GM18868 (cell line): ENCODE measurements at regions not wholly inside any gene's neighbourhood (a gene's known extent, or its start where the extent isn't known, plus 50 kb on each side); places are given as distances from the start of the nearest gene placed in this dataset.
"Not testable (repeated sequence)": the region's sequence is repeated elsewhere in the genome, so short reads cannot be mapped to it uniquely, and the experiment has no call there.

Experiments used
- ATAC-seq: cut with Tn5 transposase; IDR thresholded peaks from one replicate; pipeline ENCODE4 v1.9.1; 2021; ENCODE audit warnings: mild to moderate bottlenecking, moderate library complexity; ENCODE audit not compliant: unreplicated experiment

DNA sequence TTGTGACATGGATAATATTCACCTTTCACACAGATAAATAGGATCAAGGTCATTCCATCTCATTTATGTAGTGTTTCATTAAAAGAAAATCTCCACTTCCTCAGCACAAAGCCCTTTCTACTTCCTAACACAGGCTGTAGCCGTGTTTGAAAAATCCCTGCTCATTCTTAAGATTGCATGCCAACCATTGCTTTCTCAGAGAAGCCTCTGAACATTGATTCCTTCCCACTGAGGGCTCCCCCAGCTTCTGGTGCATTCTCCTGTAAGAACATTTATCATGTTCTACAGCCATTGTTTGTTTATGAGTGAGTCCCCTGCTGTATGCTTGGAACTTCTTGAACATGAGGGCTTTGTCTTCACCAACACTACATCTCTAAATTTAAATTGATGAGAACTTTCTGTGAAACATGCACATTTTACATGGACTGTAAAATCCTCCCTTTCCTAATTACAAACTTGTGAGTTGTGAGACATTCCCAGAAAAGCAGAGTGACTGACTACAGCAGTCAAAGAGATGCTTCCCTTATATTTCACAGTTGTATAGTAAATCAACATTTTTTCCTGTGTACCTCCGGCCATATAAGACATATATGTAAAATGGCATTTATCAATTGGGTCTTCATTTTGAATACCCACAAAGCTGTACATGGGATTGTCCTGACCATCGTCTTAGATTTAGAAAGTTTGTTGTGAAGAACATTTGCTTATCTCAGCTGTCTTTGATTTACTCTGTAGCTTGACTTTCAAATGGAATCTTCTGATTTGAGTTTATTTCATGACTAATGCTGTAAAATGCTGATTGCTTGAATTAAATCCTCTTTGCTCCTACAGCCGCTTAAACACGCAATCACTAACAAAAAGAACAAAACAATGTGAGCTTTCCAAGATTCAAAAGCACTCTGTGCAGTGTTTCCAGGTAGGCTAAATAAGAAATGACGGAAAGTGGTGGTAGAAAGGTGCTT, 600.5 kb upstream of the SLIT2 start:
- no peak for ATAC-seq

DNA sequence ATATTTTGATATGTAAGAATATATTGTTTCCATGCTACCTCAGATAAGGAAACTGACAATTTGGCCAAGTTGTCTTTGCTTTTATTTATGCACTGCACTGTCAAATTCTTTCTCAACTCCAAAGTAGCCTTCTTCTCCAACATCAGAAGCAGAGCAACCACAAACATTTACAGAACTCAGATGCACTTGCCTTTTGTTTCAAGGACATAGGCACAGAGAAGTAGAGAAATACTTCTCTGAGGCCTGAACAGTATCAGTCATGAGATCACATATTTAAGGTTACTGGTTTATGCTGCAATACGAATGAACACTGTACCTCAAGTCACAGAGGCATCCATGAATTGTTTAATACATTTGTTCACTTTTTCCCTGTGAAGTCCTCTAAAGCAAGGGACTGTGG, 606.1 kb upstream of the SLIT2 start:
- ATAC-seq = no peak

DNA sequence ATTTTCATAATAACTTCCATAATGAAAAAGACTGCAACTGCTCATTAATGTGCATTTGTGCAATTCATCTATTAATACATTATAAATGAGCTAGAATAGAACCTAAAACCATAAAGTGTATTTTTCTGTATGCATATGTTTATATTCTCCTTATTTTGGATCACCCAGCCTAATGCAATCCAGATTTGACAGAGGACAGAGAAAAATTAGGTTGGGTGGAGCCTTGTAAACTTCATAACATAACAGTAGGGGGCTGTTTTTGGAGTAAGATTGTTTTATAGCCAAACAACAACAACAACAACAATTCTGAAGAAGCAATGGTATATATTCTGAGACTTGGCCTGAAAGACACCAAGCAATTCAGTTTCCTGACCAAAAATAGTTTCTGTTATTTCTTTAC, 615.3 kb upstream of the SLIT2 start:
- ATAC-seq = no peak

DNA sequence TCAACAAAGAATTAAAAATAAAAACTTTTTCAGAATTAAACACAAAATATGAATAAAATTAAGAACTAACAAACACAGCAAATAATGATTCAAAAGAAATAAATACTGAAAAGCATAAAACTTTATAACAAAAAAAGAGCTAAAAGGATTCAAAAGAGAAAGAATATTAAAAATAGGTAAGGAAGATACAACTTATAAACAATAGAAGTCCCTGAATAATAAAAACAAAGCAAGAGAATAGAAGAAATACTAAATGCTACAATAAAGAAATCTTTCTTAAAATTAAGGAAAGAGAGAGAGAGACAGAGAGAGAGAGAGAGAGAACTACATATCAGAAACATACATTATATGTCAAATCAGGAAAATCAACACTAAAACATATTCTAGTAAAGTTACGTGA, 619.9 kb upstream of the SLIT2 start:
- ATAC-seq = no peak

DNA sequence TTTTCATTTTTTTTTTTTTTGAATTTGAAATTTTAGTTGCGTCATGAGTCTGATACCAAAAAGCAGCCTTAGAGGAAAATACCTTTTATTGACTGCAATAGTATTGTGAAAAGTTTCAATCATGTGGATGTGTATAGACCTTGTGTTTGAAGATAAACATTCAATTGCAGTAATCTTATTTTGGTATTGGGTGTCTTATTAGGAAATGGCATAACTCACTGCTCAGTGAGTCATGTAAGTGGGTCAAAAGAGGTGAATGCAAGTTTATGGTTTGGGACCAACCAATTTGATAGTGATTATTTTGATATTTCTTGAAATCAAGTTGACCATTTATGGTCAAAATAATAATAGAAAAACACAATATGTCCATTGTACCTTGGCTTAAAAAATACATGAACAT, 627.8 kb upstream of the SLIT2 start:
- ATAC-seq = no peak

DNA sequence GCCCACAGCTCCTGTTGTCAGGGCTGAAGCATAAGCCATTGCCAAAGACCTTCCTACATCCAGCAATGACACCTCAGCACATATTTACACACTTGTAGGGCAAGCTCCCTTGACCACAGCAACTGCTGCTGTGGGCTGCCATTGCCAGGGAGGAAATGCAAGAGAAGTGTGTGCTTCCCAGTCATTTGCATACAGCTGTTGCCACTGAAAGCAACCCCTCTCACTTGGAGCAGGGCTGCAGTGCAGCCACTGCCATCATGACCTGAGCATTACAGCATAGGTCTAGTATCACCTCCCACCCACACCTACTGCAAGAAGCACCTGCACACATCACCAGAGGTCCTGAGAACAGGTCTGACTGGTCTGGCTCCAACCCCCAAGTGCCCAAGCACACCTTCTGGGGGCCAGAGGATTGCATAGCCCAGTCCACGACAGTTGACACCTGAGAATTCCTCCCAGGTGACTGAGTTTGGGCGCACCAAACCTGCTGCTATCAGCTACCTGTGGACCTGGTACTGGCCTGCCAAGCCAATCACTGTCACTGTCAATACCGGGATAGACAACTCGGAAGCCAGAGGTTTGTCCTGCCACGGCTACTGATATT, 636.5 kb upstream of the SLIT2 start:
- ATAC-seq = no peak

DNA sequence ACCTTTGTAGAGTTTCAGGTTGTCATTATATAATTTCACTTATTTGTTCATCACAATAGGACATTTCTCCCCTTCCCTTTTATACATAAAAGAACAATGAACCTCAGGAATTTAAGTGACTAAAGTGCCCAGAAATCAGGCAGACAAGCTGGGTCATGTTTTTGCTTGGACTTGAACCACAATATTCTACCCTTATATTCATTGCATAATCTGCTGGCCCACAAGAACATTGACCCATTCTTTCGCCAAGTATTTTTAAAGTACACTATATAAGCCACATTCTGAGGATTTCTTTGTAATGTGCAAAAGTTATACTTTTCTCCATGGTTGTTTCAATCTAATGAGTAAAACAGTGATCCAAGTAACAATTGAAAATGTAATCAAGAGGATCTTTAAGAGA, 637.5 kb upstream of the SLIT2 start:
- no peak for ATAC-seq

DNA sequence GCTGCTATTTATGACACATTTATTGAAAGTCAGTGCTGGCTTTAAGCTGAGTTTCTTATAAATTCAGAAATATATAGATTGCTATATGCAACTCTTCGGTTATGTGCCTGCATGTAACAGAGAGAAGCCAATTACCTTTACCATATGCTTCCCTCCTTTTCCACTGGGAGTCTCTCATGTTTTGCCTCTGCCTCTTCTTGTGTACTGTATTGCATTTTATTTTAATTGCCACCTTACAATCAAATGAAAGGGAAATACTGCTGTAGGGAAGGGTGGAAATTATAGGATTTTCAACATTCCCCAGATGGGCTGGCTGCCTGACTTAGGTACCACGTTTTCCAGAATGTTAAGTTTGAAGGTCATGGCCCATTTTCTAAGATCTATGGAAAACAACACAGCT, 655.4 kb upstream of the SLIT2 start:
- ATAC-seq = no peak

DNA sequence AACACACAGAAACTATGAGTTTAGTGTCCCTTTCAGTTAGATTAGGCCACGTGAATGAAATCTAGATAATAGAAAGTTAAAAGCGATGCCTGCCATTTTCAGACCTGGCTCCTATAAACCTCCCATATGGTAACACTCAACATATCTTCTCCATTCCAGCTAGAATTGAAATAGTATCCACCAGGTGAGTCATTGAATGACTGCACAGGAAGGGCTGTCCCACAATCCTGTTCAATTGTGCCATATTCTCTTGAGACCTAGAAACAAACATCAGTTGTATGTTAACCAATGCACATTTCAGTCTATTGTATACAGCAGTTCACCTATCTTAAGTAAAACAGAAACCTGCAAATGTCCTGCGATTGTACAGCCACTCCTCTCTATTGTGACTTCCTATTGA, 659.3 kb upstream of the SLIT2 start:
- no peak for ATAC-seq

DNA sequence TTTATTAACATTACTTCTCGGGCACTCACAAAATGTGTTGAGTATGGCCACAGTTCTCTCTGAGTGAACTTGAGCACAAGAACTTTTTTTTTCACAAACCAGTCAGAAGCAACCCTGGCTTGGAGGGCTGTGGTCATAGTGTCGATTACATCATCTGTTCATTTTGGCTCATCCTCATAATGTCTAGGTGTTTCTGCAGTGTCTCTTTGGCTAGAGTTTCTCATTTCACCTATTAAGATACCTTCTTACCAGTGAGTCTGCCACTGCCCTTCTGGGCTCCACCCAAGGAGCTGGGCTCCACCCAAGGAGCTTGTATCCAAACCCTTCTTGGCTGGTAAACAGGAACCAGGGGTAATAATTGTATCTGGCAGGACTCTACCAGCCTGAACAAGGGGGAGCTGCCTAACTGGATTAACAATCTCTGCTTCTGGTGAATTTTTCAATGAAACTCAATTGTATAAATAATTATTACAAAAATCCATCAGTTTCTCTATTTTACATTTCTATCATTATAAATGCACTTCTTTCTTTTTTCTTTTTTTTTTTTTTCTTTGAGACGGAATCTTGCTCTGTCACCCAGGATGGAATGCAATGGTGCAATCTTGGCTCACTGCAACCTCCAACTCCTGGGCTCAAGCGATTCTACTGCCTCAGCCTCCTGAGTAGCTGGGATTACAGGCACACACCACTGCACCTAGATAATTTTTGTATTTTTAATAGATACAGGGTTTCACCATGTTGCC, 667.7 kb upstream of the SLIT2 start:
- no peak for ATAC-seq

DNA sequence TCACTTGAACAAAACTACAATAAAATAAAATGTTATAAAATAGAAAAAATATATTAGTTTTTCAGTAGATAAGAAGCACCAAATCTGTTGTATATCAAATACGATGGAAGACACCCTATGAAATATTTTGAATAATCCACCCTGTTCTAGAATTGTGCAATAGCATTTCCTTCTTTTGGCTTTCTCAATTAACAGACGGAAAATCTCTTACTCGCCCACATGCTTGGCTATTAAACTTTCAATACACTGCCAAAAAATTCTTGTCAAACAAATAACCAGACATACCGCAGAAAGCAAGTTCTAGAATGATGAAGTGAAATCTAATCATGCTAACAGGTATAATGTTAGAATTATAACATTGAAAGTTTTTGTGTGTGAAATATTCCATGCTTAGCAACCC, 671.6 kb upstream of the SLIT2 start:
- no peak for ATAC-seq

DNA sequence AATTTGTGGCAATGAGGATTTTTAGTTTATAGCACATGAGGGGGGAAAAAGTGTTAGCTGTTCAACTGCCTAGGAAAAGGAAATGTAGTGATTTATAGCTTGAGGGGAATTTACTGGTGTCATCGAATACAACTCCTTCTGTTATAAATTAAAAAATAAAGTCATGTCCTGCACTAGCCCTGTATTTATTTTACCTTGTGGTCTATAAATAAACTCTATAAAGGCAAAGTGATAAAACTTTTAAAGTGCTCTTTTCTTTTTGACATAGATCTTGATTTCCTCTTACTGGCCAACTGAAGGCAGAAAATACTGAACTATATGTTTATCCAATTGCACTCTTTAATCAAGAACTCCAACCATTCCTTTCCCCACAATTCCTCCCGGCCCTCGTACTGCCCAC, 672.1 kb upstream of the SLIT2 start:
- no peak for ATAC-seq

DNA sequence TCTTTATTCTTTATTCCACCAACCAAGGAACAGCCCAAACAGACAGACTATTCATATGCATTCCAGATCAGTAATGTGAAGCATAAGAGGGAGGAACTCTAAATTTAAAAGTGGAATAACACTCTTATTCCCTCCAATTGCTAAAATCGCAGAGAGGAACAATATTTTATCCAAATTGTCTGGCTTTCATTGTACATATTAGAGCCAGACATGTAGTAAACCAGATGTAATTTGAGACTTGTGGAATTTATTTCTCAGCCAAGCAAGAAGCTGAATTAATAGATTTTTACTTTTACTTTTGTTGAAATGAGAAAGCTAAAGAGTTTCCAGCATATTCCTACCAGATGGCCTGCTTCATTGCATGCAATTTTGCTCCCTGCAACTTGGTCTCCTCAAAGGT, 674.6 kb upstream of the SLIT2 start:
- ATAC-seq = no peak

DNA sequence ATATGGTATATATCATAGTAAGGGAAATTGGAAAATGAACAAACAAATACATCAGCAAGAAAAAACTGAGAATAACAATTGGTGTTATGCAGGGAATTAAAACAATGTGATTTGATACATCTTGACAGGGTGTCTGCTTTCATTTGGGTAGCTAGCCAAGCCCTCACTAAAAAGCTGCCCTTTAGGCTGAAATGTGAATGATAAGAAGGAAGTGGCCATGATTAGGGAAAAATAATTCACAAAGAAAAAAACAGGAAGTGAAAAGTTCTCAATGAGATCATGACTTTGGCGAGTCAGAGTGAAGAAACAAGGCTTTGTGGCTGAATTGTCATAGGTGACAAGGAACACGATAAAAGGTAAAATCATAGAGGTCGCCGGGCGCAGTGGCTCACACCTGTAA, 675.8 kb upstream of the SLIT2 start:
- ATAC-seq = peak; percentile 47

DNA sequence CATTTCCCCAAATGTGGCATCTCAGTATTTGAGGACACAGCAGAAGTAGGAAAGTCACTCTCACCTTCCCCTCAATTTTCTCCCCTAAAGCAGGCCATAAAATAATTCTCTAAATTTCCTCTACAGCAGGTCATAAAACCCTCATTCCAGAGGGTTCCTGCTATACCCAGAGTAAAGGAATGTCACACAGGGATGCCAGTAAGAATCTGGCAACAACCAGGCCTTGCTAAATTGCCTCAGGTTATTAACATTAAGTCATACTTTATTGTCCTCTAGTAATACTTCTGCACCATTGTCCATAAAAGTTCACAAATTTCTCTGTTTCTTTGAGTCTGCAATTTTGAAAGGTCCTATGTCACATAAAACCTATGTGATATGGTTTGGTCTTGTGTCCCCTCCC, 685.7 kb upstream of the SLIT2 start:
- no peak for ATAC-seq

DNA sequence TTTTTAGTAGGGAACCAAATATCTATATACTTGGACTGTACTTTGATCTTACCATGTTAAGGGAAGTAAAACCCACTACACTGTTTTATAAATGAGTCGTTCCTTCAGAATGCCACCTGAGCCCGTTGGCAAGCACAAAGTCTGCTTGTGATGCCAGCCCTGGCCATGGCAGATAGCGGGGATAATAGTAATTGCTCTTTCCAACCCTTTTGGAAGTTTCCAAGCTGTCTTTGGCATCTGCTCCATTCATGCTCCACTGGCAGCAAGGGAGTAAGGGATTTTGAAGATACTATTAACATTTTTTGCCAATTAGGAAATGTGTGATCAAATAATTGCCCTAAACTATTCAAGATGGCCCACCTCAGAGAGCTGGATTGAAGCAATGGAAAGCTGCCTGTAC, 689.2 kb upstream of the SLIT2 start:
- ATAC-seq = no peak

DNA sequence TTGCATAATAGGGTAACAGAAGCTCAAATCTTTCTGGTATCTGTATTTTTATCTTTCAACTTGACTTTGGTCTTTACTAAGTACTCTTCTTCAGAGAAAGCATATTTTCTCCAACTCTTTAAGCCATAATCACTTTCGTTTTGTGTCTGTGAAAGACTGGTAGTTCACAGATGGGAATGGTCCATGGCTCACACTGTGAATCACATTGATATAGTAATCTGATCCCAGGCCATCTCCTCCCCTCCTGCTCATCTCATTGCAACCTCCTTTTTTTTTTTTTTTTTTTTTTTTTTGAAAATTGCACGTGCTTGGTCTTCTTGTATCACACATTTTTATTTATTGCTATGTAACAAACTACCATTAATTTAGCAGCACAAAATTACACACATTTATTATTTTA, 694.5 kb upstream of the SLIT2 start:
- no peak for ATAC-seq

DNA sequence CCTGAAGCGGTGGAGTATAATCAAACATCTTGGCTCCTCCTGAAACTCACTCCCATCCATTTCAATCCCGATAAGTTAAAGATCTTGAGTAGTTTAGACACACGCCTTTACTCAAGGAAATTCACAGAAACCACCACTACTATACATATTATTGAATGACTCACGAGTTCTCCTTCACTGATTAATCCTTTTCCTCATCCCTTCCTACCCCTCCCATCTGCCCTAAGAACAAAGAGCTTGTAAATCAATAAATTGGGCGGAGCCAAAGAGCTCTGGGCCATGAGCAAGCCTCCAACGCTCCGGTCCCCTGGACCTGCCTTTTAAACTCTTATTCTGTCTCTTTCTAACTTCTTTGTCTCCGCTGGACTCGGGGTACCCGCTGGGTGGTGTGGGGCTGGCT, 695.4 kb upstream of the SLIT2 start:
- not testable (repeated sequence) for ATAC-seq

DNA sequence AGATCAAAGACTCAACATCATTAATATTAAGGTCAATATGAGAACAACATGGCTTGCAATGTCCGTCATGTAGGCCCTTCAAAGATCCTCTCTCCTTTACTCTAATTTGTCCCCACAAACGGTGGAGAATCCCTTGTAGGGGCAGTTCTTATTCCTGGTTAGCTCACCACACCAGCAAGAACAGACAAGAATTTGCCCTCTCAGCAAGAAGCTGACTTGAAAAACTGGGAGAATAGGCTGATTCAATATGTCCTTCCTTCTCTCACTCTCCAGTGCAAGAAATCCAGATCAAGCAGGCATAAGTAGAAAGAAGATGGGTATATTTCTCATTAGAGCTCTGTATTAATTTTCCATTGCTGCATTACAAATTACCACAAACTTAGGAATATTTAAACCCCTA, 704.2 kb upstream of the SLIT2 start:
- no peak for ATAC-seq

DNA sequence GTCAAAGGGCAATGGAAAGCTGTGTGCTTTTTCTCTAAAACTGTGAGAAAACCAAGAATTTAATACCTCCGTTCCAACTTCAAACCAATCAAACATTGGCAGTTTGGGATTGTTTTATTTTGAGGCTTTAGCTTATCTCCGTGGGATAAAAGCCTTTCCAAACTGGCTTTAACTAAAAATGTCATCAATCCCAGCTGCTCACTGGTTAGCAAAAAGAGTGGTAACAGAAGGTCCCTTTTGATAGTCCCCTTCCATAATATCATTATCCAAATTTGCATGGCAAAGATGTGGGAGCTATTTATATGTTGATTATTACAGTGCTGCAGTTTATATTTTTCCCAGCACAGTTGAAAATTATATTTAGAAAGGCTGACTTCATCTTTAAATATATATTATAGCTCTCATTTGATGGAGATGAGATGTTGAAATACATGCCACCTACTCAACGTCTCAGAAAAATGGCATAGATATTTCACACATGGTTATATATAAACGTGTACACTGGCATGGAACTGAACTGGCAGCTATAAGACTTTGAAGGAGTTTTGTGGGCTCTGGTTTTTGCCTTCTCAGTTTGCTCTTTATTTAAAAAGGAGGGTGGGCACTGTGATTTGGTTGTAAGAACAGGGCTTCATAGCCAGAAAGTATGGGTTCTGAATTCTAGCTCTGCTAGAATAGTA, 707.1 kb upstream of the SLIT2 start:
- ATAC-seq = no peak

DNA sequence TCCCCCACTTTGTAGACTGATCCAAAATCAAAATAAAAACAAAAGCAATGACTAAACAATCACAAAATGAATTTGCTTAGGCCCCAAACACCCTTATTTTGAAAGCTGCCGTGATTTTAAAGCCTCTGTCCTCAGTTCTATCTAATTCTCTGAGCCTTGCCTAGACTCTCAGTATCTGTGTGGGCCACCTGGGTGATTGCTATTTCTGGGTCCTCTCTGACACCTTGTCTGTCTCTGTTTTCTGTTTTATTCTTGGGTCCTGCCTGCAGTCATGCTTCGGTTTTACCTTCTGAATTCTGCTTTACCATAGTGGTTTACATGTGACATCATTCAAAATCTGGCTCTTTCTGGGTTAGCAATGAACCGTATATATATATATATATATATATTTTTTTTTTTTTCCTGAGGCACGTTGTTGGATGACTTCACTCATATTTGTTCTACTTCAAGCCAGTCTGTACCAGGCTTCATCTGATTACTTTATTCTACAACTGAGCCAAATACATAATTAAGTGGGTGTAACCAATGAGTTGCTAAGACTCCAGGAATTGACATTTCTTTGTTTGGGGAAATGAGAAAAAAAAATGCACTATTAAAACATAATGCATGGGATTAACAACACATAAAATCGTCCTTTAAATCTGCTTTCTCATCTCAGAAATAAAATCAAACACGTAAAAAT, 710.7 kb upstream of the SLIT2 start:
- ATAC-seq = no peak
